Activated B cell treated with CpG ODN at 0.5 μM for 24 hours (primary cell): ENCODE measurements at regions not wholly inside any gene's neighbourhood (a gene's known extent, or its start where the extent isn't known, plus 50 kb on each side); places are given as distances from the start of the nearest gene placed in this dataset.

ENCODE experiments used
- ATAC-seq: fragments of 200-7000 bp; cut with Tn5 transposase; one replicate; pipeline ENCODE4 v1.10.0; 2021; ENCODE audit warnings: low read depth, mild to moderate bottlenecking, moderate library complexity
- CTCF ChIA-PET: fragments of 350-600 bp; sonication (Branson Sonifier 250); formaldehyde crosslinking; loops from one replicate; lab custom pipeline; 2021; ENCODE audit warnings: antibody characterized with exemption; lab: Charles Lee
- POLR2A ChIA-PET: fragments of 350-600 bp; sonication (Branson Sonifier 250); formaldehyde crosslinking; loops from one replicate; lab custom pipeline; 2021; ENCODE audit warnings: antibody characterized with exemption; lab: Charles Lee
- DNase-seq: peaks from one replicate; pipeline ENCODE4 v3.0.0; 2022
- H3K27ac Mint-ChIP-seq: one replicate; pipeline ENCODE4 v1.8.0; 2020; ENCODE audit warnings: mixed read lengths
- H3K27me3 Mint-ChIP-seq: one replicate; pipeline ENCODE4 v1.8.0; 2021; ENCODE audit warnings: mixed read lengths
- H3K36me3 Mint-ChIP-seq: one replicate; pipeline ENCODE4 v1.8.0; 2021; ENCODE audit warnings: low read depth, mixed read lengths
- H3K4me1 Mint-ChIP-seq: one replicate; pipeline ENCODE4 v1.8.0; 2021; ENCODE audit warnings: mixed read lengths
- H3K4me3 Mint-ChIP-seq: one replicate; pipeline ENCODE4 v1.8.0; 2020; ENCODE audit warnings: mild to moderate bottlenecking, mixed read lengths
- H3K9me3 Mint-ChIP-seq: one replicate; pipeline ENCODE4 v1.8.0; 2020; ENCODE audit warnings: mixed read lengths
- intact Hi-C: fragments of 100-400 bp; cut with micrococcal nuclease; formaldehyde crosslinking; loops from one replicate; pipeline ENCODE4 v1.15.1; 2024
- TF ChIP-seq, protein P1 (sequence below): fragments of 200-600 bp; IDR thresholded peaks from one replicate; pipeline ENCODE4 v1.8.0; 2022; ENCODE audit warnings: antibody characterized with exemption, mild to moderate bottlenecking

DNA sequence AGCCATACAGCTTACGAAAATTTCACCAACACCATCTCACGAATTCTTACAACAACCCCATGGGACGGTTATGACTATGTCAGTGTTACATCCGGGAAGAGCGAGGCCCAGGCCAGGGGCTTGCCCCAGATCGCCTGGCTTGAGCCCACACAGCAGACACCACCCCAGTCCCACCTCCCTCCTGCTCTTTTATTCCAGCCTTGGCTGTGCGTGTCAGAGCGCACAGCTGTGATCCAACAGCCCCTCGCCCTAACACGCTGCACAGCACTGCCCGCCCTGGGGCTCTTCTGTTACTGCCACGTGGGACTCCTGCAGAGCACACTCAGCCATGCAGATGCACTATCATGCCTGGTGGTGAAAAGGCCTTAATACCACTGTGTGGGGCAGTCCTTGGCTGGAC is 127.9 kb downstream of the ENGASE start:
- H3K4me1 Mint-ChIP-seq, result no peaks in the 10 kb centered on the region
- no peak overlapping the region for H3K27ac Mint-ChIP-seq
- H3K27me3 Mint-ChIP-seq, result peaks cover 17% of the 10 kb centered on the region

DNA sequence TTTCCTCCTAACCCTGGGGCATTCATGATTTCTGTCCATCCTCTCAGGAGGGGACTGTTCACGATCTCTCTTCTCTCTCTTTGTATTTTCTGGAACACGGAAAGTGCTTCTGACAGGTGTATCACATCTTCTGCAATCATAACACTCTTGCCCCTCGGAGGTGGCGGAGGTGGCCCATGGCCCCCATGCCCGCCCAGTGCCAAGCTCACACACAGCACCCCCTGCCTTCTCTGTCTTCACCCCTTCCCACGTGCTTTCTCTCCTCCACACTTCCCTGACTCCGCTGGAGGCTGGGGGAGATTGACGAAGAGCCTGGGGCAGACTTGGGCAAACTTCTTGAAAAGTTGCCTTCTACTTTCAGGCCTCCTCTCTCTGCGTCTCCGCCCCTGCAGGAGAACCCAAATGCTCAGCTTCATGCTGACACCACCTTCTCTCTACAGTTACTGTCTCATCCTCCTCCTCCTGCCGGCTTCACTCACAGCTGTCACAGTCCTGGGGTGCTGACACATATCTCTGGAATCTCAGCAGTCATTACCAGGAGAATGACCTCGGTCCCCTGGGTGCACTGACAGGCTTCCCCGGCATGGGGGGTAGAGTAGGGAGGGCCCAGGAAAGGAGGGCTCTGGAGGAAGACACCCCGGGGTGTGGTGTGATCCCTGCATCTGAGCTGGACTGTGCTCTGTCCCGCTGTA is 127.1 kb downstream of the ENGASE start:
- Mint-ChIP-seq H3K4me3 (no peak overlapping the region), H3K4me1 (no peaks in the 10 kb centered on the region), H3K27ac (no peak overlapping the region), H3K36me3 (no peaks in the 10 kb centered on the region), H3K9me3 (no peaks in the 10 kb centered on the region), H3K27me3 (peaks cover 21% of the 10 kb centered on the region)
- intact Hi-C loops, result no loop called here
- DNase-seq, result no peak
- ChIA-PET CTCF (no interaction called here), POLR2A (no interaction called here)
- TF ChIP-seq, protein P1, sequence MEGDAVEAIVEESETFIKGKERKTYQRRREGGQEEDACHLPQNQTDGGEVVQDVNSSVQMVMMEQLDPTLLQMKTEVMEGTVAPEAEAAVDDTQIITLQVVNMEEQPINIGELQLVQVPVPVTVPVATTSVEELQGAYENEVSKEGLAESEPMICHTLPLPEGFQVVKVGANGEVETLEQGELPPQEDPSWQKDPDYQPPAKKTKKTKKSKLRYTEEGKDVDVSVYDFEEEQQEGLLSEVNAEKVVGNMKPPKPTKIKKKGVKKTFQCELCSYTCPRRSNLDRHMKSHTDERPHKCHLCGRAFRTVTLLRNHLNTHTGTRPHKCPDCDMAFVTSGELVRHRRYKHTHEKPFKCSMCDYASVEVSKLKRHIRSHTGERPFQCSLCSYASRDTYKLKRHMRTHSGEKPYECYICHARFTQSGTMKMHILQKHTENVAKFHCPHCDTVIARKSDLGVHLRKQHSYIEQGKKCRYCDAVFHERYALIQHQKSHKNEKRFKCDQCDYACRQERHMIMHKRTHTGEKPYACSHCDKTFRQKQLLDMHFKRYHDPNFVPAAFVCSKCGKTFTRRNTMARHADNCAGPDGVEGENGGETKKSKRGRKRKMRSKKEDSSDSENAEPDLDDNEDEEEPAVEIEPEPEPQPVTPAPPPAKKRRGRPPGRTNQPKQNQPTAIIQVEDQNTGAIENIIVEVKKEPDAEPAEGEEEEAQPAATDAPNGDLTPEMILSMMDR, result no peak
- no peak for ATAC-seq

More for the DNA sequence above, 127.9 kb downstream of the ENGASE start:
- ChIA-PET CTCF (no interaction called here), POLR2A (no interaction called here)
- TF ChIP-seq, protein P1, result no peak
- DNase-seq (no peak), ATAC-seq (no peak)
- no peak overlapping the region for H3K4me3 Mint-ChIP-seq
- H3K9me3 Mint-ChIP-seq, result no peaks in the 10 kb centered on the region
- H3K36me3 Mint-ChIP-seq, result no peaks in the 10 kb centered on the region
- intact Hi-C loops, result no loop called here

DNA sequence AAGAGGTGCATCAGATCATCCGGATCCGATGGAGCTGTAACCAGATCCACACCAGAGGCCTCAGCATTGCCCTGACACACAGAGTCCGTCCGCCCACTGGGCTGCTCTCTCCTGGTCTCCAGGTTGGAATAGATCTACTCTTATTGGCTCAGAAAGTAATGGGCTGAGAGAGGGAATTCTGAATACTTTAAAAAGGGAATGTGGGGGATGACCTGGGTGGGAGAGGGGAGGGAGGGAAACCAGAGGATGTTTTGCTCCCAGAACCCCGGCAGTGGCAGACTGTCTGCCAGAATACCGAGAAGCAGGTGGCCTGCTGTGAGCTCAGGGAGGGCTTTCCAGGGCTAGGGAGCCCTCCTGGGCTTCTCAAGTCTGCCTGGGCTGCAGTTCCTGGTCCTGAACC is 126.5 kb downstream of the ENGASE start:
- Mint-ChIP-seq H3K9me3 (no peaks in the 10 kb centered on the region), H3K27ac (no peak overlapping the region), H3K27me3 (peaks cover 21% of the 10 kb centered on the region), H3K36me3 (no peaks in the 10 kb centered on the region), H3K4me1 (no peaks in the 10 kb centered on the region), H3K4me3 (no peak overlapping the region)
- intact Hi-C loops, result no loop called here
- TF ChIP-seq, protein P1, result no peak
- DNase-seq (no peak), ATAC-seq (no peak)
- ChIA-PET POLR2A (no interaction called here), CTCF (no interaction called here)

DNA sequence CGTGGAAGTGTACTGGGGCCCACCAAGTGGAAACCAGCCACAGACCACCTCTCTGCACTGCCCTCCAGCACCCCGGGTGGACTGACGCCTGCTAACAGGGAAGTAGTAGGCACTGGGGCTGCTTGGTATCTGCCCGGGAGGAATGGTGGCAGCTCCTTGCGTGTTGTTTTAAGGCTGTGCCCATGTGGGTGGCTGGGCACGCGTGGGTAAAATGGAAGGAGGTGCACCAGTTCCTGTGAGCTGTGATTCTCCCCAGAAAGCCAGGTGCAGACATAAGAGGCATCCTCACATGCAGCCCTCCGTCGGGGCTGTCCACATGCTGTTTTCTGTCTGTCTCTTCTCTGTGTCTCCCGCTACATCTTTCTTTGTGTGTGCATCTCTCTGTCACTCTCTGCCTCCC is 122.3 kb downstream of the ENGASE start:
- H3K27me3 Mint-ChIP-seq, result peaks cover 30% of the 10 kb centered on the region
- ChIA-PET CTCF (interaction anchor here (0.6 kb wide), 1 partner anchor 23 kb away, joined by 3 read pairs; no protein-coding TSS in a partner anchor), POLR2A (no interaction called here)
- no peak overlapping the region for H3K27ac Mint-ChIP-seq
- TF ChIP-seq, protein P1, result no peak
- H3K4me3 Mint-ChIP-seq, result no peak overlapping the region
- no peak for DNase-seq
- no peaks in the 10 kb centered on the region for H3K36me3 Mint-ChIP-seq
- ATAC-seq, result no peak
- no peaks in the 10 kb centered on the region for H3K9me3 Mint-ChIP-seq
- H3K4me1 Mint-ChIP-seq, result no peaks in the 10 kb centered on the region
- intact Hi-C loops, result no loop called here

DNA sequence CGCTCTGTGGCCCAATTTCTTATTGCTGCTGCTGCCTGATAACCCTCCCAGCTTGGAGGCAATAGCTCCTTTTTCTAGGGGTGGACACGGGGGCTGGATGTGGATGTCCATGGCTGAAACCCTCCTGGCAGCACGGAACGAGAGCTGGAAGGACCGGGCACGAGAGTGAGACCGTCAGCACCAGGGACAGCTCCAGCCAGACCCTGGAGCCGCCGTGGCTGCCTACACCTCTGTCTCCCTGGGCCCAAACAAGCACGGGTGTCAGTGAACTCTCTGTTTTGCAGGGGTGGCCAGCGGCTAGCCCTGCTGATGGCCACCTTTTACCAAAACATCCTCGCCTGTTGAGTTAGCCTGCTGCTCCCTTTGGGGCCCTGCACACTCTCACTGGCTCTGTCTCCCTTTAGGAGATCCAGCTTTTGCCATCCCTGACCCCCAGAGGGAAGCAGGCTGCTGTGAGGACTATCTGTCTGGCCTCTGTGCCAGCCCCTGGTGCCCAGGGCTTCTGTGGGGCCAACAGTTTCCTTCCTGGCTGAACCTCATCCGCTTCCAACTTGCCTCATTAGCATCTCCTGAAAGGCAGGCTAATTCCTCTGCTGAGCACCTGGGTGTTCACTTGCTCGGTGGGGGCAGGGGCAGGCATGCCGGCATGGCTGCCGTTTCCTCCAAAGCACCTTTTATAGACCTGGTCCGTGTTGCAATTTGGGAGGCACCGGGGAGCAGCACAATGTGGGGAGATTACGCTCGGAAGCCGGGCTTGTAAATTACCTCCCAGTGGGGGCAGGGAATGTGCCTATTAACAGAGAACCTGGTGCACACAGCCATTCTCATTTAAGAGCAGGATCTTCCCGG is 118.1 kb downstream of the ENGASE start:
- H3K9me3 Mint-ChIP-seq, result no peaks in the 10 kb centered on the region
- H3K27ac Mint-ChIP-seq, result no peak overlapping the region
- peaks cover 35% of the 10 kb centered on the region for H3K27me3 Mint-ChIP-seq
- TF ChIP-seq, protein P1, result no peak
- H3K4me3 Mint-ChIP-seq, result no peak overlapping the region
- H3K36me3 Mint-ChIP-seq, result no peaks in the 10 kb centered on the region
- DNase-seq (no peak), ATAC-seq (no peak)
- CTCF ChIA-PET, result interaction anchor here (1.0 to 2.4 kb wide), 2 partner anchors 199 to 201 kb away, joined by 3 to 12 read pairs; no protein-coding TSS in a partner anchor
- no peaks in the 10 kb centered on the region for H3K4me1 Mint-ChIP-seq
- POLR2A ChIA-PET, result no interaction called here
- intact Hi-C loops, result no loop called here
